NOMO-1 treated with DMSO at 0.1 percent for 48 hours (cell line): ENCODE measurements at regions not wholly inside any gene's neighbourhood (a gene's known extent, or its start where the extent isn't known, plus 50 kb on each side); places are given as distances from the start of the nearest gene placed in this dataset.

ENCODE experiments used
- DNase-seq: peaks from one replicate; lab custom pipeline; 2025; ENCODE audit not compliant: unreplicated experiment; lab: John Stamatoyannopoulos, UW

DNA sequence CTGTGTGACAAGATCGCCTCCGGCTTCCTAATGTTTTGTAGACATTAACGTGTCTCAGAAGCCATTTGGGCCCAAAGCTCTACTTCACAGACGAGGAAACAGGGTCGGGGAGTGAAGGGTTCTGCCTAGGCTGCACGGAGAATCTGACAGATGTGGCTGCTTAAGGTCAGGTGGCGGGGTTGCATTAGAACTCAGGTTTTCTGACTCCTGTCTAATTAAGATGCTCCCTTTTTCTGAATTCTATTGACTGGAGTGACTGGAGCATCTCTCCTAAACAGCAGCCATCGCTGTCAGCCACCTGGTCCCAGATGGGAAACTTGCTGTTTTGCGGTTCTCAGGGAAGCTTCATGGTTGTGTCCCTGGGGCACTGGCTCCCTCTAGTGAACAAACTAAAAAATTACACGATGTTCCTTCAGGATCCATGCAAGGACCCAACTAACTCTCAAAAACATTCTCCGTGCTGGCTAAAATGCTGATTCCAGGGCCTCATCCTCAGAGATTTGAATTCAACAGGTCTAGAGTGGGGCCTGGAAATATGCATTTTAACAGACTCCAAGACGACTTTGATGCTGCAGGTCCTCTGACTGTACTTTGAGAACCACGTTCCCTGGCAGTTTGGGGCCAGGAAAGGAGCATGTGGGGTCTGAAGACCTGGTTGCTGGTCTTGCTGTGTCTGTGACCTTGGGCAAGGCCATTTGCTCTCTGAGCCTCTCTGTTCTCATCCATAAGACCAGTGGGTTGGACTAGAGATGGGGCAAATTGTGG is 117.4 kb downstream of the IRF8 start:
- DNase-seq = peak; percentile 46

GRCh38 chr16:86018071-86018470 is 119.1 kb downstream of the IRF8 start:
- no peak for DNase-seq

GRCh38 chr16:86018487-86018886 is 119.5 kb downstream of the IRF8 start:
- peak; percentile 92 for DNase-seq

DNA sequence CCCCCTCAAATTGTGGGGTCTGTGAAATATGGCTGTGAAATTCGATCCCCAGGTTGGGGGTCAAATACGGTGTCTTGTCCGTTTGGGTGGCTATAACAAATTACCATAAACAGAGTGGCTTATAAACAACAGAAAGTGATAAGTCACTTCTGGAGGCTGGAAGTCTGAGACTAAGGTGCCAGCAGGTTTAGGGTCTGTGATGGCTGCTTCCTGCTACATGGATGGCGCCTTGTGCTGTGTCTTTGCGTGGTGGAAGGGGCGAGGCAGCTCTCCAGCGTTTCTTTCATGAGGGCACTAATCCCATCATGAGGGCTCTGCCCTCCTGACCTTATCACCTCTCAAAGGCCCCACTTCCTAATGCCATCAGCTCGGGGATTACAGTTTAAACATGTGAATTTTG is 120.0 kb downstream of the IRF8 start:
- no peak for DNase-seq

DNA sequence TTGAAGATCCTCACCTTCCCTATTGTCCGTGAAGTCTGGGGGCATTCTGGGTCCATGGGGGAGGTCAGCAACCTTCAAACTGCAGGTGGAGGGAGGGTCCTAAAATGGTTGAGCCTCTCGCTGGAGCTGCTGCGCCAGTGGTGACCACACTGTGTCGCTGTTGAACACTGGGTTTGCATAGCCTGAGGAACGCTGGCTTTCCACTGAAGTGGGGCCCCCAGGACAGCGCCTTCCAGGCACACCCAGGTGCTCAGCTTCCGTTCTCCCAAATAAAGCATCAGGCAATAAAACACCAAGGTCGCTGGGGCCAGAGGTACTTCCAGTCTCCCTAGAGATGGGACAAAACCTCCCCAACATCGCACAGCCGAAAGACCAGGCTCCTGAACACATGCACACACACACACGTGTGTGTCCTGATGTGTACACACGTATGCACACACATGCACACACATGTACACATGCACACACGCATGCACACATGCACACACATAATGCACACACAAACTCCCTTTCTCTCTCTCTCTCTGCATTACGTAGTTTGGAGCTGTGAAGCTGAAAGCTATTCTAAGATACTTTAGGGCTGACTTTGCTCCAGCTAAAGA is 120.6 kb downstream of the IRF8 start:
- no peak for DNase-seq

- no peak for DNase-seq
Observed at GRCh38 chr16:86020971-86021370, 122.0 kb downstream of the IRF8 start.

DNA sequence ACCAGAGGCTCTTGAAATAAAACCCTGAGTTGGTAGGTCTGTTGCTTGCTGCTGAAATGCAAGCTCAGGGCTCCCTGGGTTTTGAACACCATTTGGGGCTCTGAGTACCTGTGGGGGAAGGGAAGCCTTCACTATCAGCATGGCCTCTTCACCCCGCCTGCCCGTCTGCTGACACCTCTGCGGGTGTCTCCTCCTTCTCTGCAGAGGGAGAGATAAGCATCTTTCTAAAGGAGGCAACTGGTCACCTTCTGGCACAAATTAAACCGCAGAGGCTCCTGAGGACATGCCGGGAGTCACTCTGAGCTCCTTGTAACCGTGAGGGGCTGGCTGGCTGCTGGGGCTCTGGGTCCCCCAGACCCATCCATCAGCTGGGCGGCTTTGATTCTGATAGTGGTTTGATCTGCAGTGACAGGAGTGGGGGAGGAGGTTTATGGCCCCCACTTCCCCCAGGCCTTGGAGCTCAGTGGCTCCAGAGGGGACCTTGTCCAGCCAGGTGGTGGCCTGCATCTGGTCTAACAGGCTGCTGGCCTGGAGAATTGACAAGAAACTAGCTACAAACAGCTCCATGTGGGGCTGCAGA is 123.5 kb downstream of the IRF8 start:
- no peak for DNase-seq

GRCh38 chr16:86024210-86024609 is 125.2 kb downstream of the IRF8 start:
- no peak for DNase-seq

DNA sequence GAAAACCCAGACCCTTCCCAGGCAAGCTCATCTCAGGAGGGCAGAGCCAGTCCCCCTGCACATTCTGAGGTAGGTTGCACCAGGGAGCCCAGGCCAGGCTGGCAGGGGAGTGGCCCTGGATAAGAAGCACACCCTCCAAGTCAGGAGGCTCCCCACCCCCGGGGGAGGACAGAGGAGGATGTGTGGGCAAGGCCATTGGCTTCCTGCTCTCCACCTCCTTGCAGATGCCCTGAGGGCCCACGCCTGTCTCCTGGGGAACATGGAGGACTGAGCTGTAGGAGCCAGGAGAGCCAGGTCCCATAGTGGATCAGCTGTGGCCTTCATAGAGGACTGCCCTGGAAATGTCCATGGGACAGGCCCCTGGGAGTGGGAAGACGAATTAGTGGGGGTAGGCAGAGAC is 126.7 kb downstream of the IRF8 start:
- DNase-seq = no peak

DNA sequence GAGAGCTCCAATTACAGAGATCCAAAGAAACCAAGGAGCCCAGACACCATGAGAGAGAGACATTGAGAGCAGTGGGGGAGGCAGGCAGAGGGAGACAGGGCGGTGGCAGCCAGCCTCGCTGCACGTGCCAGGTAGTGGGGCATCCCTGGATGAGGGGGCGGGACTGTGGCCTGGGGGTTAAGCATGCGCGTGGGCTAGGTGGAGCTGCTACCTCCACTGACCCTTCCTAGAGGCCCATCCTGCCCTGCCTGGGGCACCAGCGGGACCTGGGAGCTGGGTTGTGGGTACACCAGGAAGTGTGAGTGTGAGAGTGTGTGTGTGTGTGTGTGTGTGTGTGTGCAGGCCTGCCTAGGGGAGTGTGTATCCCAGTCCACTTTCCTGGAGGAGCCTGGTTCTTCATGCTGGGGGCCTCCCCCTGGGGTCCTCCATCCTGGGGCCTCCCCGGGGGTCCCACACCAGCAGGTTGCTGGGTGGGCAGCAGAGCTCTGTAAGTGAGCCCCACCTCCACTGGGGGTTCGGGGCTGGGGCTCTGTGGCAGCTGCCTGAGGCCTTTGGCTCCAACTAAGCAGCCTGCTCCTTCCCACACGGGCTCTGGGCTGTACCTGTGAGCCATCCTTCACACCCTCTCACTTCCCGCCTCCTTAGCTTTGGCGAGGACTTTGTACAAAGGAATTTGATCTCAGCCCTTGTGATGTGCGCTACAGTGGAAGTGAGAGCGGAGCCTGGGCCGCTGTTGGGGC is 127.4 kb downstream of the IRF8 start:
- no peak for DNase-seq

- no peak for DNase-seq
Observed at GRCh38 chr16:86026916-86027315, 128.0 kb downstream of the IRF8 start.

- DNase-seq = no peak
Observed at GRCh38 chr16:86027373-86028126, 128.6 kb downstream of the IRF8 start.

DNA sequence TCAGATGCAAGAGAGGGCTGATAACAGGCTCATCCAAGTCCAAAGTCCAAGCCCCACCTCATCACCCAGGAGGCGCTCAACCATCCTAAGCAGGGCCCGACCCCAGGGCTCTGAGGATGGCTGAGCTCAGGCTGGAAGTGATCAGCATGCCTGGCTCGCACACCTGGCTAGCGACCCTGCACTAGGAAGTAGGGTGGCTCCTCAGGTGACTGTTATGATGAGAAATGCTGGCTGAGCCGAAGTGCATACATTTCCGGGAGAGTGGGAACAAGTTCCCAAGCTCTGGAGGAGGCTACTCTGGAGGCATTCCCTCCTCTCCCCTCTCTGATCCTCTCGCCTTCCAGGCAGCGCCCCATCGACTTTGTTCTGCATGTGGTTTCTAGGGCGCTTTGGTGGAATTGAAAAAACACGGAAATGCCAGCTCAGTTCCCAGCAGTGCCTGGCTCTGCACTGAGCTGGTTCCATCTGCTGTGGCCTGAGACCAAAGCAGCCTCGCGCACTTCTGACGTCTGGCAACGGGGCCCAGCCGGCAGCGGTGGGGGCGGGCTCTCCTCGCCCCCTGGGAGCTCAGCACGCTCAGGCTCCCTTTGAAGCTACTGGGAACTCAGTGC is 130.3 kb downstream of the IRF8 start:
- DNase-seq = no peak

DNA sequence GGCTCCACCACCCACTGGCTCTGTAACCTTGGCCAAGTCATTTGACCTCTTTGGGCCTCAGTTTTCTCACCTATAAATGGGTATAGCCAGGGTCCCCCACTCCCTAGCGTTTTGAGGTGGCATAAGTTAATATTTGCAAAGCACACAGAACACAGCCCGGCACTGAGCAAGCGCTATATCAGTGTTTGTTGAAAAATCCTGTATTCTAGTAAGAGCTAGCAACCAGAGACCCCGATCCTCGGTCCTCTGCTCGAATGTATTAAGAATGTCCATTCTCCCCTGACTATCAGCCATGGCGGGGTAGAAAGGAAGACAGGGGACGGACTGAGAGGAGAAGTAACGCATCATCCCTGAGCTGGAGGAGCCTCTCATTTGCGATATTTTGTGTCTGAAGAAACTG is 131.2 kb downstream of the IRF8 start:
- DNase-seq = no peak

DNA sequence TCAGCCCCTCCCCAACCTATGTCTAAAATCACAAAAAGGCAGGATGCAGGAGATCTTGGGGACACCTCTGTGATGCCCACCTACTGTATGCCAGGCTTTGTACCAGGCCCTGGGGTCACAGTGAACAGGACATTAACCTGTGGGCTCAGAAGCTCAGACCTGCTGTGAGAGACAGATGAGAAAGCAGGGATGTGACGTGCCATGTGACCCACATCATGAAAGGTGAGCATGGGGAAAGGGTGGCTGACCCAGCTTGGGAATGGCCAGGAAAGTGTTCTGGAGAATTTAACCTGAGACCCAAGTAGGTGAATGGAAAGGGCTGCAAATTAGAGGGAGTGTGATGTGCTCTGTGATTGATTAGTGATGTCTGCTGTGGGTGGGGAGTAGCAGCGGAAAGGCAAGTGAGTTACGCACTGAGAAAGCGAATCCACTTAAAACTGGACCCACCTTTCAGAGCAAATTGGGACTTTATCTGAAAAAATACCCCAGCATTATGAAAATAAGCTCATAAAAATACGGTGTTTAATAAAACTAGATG is 132.2 kb downstream of the IRF8 start:
- DNase-seq = no peak

DNA sequence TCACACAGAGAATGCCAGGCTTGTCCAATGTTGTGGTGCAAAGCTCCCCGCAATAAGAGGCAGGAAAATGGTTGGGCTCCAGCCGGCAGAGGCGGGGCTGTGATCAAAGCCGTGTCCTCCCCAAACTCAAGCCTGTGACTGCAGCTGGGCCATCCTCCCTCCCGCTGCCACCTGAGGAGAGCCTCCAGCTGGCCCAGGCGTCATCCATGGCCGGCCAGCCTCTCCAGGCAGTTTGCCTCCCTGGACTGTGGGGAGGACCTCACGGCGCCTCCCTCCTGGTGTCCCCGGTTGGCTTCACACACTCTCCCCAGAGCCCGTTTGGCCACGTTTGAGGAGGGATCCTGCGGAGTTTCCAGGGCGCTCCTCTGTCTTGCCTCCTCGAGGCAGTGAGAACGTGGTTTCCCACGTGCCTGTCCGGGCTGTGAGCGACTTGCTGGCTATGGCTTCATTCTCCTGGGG is 134.1 kb downstream of the IRF8 start:
- DNase-seq = no peak

DNA sequence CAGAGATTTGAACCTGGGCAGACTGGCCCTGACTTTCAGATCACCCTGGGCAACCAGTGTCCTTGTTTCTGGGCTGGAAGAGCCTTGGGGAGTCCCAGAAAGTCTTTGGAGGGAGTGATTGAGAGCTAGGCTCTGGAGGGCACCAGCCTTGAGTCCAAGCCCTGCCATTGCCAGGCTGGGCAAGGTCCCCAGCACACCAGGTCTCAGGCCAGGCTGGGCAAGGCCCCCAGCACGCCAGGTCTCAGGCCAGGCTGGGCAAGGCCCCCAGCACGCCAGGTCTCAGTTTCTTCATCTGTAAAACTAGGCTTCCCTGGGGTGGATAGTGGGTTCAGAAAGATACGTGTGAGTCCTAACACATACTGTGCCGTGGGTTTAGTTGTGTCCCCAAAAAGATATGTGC is 135.0 kb downstream of the IRF8 start:
- no peak for DNase-seq

DNA sequence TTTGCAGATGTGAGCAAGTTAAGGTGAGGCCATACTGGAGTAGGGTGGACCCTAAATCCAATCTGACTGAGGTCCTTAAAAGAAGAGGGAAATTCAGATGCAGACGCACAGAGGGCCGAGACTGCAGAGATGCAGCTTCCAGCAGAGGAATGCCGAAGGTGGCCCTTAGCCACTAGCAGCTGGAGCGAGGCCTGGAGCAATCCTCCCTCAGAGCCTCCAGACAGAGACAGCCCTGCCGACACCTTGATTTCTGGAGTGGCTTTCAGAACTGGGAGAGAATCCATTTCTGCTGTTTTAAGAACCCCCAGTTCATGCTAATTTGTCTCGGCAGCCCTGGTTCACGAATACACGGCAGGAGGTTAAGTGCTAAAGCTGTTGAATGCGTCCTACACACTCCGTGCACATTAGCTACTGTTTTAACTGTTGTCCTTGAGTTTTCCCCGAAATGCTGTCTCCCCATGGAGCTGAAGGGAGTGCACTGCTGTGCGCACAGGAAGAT is 135.5 kb downstream of the IRF8 start:
- DNase-seq = no peak

DNA sequence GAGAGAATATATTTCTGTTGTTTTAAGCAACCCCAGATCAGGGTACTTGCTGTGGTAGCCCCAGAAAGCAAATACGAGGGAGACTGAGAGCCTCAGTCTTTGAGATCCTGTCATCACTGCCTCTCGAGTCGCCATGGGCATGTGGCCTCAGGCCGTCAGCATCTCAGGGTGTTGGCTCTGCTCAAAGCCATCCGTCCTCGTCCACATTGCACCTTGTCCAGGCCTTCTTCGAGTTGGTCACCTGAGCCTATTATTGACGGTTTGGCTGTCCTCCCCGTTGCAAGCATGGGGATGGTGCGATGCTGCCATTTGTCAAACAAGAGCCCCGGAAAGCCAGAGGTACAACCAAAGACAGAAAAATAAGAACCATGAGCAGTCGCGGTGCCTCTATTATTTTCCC is 136.9 kb downstream of the IRF8 start:
- no peak for DNase-seq
